ENCODE measurements at regions not wholly inside any gene's neighbourhood (a gene's known extent, or its start where the extent isn't known, plus 50 kb on each side); places are given as distances from the start of the nearest gene placed in this dataset.
"Not testable (repeated sequence)": the region's sequence is repeated elsewhere in the genome, so short reads cannot be mapped to it uniquely, and the experiment has no call there.

DNA sequence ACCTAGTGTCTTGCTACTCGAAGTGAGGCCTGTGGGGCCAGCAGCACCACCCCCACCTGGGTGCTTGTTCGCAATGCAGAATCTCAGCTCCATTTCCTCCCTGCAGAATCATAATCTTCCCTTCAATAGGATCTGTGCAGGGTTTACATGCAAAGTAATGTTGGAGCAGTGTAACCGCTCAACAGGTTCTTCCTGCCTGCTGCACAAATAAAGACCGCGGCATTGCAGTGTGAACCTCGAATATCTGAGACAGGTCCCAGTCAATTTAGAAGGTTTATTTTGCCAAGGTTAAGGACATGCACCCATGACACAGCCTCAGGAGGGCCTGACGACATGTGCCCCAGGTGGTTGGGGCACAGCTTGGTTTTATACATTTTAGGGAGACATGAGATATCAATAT, 119.2 kb downstream of the TLR5 start:
- no peak overlapping the region for H3K18ac ChIP-seq (ENCODE audit: low read depth, low read length)
- H3K56ac ChIP-seq (ENCODE audit: extremely low read depth, insufficient read depth, low read length): no peak overlapping the region
- no peak overlapping the region for H3K27ac ChIP-seq (ENCODE audit: insufficient read depth, low read length)
- no TSS peak for BruUV-seq (replicated peaks)
- H2BK20ac ChIP-seq (ENCODE audit: low read depth, low read length): no peak overlapping the region
- H2BK15ac ChIP-seq (ENCODE audit: low read depth, low read length): no peak overlapping the region
- intact Hi-C loops (cut with micrococcal nuclease): no loop called here
- no peak overlapping the region for H3K23ac ChIP-seq (ENCODE audit: low read depth, low read length)
- no peaks in the 10 kb centered on the region for H3K4me1 ChIP-seq (ENCODE audit: control insufficient read depth, insufficient read depth, low read length)
- H3K4me2 ChIP-seq (ENCODE audit: low read depth, low read length): no peak overlapping the region
- in situ Hi-C loops (cut with MboI; ENCODE audit: low sequenced_read_pairs): no loop called here
- H4K91ac ChIP-seq (ENCODE audit: insufficient read depth, low read depth, low read length): no peak overlapping the region
- TF ChIP-seq RFX5 (IDR thresholded peaks at IDR 0.05; ENCODE audit: low read depth, low read length): no peak
- TF ChIP-seq SMC3 (IDR thresholded peaks at IDR 0.05; ENCODE audit: low read depth, low read length): no peak
- no peak for TF ChIP-seq CHD1 (IDR thresholded peaks at IDR 0.05; ENCODE audit: low read depth, low read length)
- TF ChIP-seq MAZ (IDR thresholded peaks at IDR 0.05; ENCODE audit: borderline replicate concordance, low read depth, low read length): no peak
- TF ChIP-seq RCOR1 (IDR thresholded peaks at IDR 0.05; ENCODE audit: insufficient replicate concordance, low read length): no peak
- no peak for TF ChIP-seq NFE2L2 (IDR thresholded peaks at IDR 0.05; ENCODE audit: low read depth, low read length)
- no peak for TF ChIP-seq POLR2A (IDR thresholded peaks at IDR 0.05; ENCODE audit: low read depth, low read length)
- no peak for TF ChIP-seq RAD21 (IDR thresholded peaks at IDR 0.05; ENCODE audit: low read length)
- TF ChIP-seq BHLHE40 (IDR thresholded peaks at IDR 0.05; ENCODE audit: low read depth, low read length): no peak
- no peak overlapping the region for H2AFZ ChIP-seq (replicated peaks; ENCODE audit: low read length, poor library complexity)
- H2BK120ac ChIP-seq (ENCODE audit: low read depth, low read length): no peak overlapping the region
- ATAC-seq (ENCODE audit: low read depth) (no peak), DNase-seq (no peak)
- no peaks in the 10 kb centered on the region for H3K9me1 ChIP-seq (ENCODE audit: insufficient read depth, low read length)
- no peak overlapping the region for H3K14ac ChIP-seq (replicated peaks; ENCODE audit: low read depth, low read length)
- H4K5ac ChIP-seq (ENCODE audit: low read depth, low read length): no peak overlapping the region
- H3K9ac ChIP-seq (ENCODE audit: low read depth, low read length): no peak overlapping the region
- ChIA-PET CTCF (no interaction called here), POLR2A (ENCODE audit: unreplicated experiment) (no interaction called here)
- dilution Hi-C loops (cut with HindIII; ENCODE audit: low sequenced_read_pairs, unreplicated experiment): no loop called here
- H4K8ac ChIP-seq (ENCODE audit: low read depth in 2 of 2, low read length in 2 of 2): no peak overlapping the region
- no peaks in the 10 kb centered on the region for H3K79me1 ChIP-seq (ENCODE audit: low read depth in 1 of 2, low read length in 2 of 2)
- no peaks in the 10 kb centered on the region for H3K36me3 ChIP-seq (ENCODE audit: control insufficient read depth, insufficient read depth, low read length)
- peaks cover 3% of the 10 kb centered on the region for H3K27me3 ChIP-seq (ENCODE audit: control insufficient read depth, insufficient read depth, low read length)
- H3K4me3 ChIP-seq (ENCODE audit: insufficient read depth, low read depth, low read length): no peak overlapping the region
- H2AK5ac ChIP-seq (ENCODE audit: low read depth, low read length): no peak overlapping the region
- no peaks in the 10 kb centered on the region for H4K20me1 ChIP-seq (ENCODE audit: insufficient read depth, low read length)
- no peak overlapping the region for H2AK9ac ChIP-seq (replicated peaks; ENCODE audit: low read depth, low read length, poor library complexity)
- H3K4ac ChIP-seq (ENCODE audit: low read depth, low read length): no peak overlapping the region
- 97% methylated on average over 4 of the region's 7 CpGs; no CpG with 5 or more reads in 1 of the 2 experiments for WGBS, 2 experiments (ENCODE audit: extremely low coverage in 2 of 2, insufficient read length in 1 of 2)
- H2BK5ac ChIP-seq (ENCODE audit: low read depth, low read length, poor library complexity, severe bottlenecking): no peak overlapping the region
- H3K9me3 ChIP-seq (ENCODE audit: control insufficient read depth, insufficient read depth, low read length): no peaks in the 10 kb centered on the region

DNA sequence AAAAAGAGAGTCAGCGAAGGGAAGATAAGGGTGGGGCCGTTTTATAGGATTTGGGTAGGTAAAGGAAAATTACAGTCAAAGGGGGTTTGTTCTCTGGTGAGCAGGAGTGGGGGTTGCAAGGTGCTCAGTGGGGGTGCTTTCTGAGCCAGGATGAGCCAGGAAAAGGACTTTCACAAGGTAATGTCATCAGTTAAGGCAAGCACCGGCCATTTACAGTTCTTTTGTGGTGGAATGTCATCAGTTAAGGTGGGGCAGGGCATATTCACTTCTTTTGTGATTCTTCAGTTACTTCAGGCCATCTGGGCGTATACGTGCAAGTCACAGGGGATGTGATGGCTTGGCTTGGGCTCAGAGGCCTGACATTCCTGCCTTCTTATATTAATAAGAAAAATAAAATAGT, 118.6 kb downstream of the TLR5 start:
- dilution Hi-C loops (cut with HindIII; ENCODE audit: low sequenced_read_pairs, unreplicated experiment); H3K56ac ChIP-seq (ENCODE audit: extremely low read depth, insufficient read depth, low read length); H4K5ac ChIP-seq (ENCODE audit: low read depth, low read length); H3K9ac ChIP-seq (ENCODE audit: low read depth, low read length); H4K20me1 ChIP-seq (ENCODE audit: insufficient read depth, low read length); H4K8ac ChIP-seq (ENCODE audit: low read depth in 2 of 2, low read length in 2 of 2); H3K14ac ChIP-seq (replicated peaks; ENCODE audit: low read depth, low read length); H3K79me1 ChIP-seq (ENCODE audit: low read depth in 1 of 2, low read length in 2 of 2); CTCF ChIA-PET; H2BK5ac ChIP-seq (ENCODE audit: low read depth, low read length, poor library complexity, severe bottlenecking); H3K27ac ChIP-seq (ENCODE audit: insufficient read depth, low read length); H3K23ac ChIP-seq (ENCODE audit: low read depth, low read length); H3K4me3 ChIP-seq (ENCODE audit: insufficient read depth, low read depth, low read length); H2AK9ac ChIP-seq (replicated peaks; ENCODE audit: low read depth, low read length, poor library complexity); H3K9me1 ChIP-seq (ENCODE audit: insufficient read depth, low read length); H2AFZ ChIP-seq (replicated peaks; ENCODE audit: low read length, poor library complexity); H3K4ac ChIP-seq (ENCODE audit: low read depth, low read length); DNase-seq; H4K91ac ChIP-seq (ENCODE audit: insufficient read depth, low read depth, low read length); H3K4me1 ChIP-seq (ENCODE audit: control insufficient read depth, insufficient read depth, low read length); ATAC-seq (ENCODE audit: low read depth); H3K18ac ChIP-seq (ENCODE audit: low read depth, low read length); H2BK120ac ChIP-seq (ENCODE audit: low read depth, low read length); intact Hi-C loops (cut with micrococcal nuclease); H3K36me3 ChIP-seq (ENCODE audit: control insufficient read depth, insufficient read depth, low read length); H2BK15ac ChIP-seq (ENCODE audit: low read depth, low read length); H2BK20ac ChIP-seq (ENCODE audit: low read depth, low read length); H3K27me3 ChIP-seq (ENCODE audit: control insufficient read depth, insufficient read depth, low read length); H3K9me3 ChIP-seq (ENCODE audit: control insufficient read depth, insufficient read depth, low read length); in situ Hi-C loops (cut with MboI; ENCODE audit: low sequenced_read_pairs); POLR2A ChIA-PET (ENCODE audit: unreplicated experiment); H2AK5ac ChIP-seq (ENCODE audit: low read depth, low read length); H3K4me2 ChIP-seq (ENCODE audit: low read depth, low read length); BruUV-seq (replicated peaks): not testable (repeated sequence)
- WGBS, 2 experiments (ENCODE audit: extremely low coverage in 2 of 2, insufficient read length in 1 of 2): no CpG with 5 or more reads among the region's 5 CpGs
